ENCODE measurements at regions not wholly inside any gene's neighbourhood (a gene's known extent, or its start where the extent isn't known, plus 50 kb on each side); places are given as distances from the start of the nearest gene placed in this dataset.

DNA sequence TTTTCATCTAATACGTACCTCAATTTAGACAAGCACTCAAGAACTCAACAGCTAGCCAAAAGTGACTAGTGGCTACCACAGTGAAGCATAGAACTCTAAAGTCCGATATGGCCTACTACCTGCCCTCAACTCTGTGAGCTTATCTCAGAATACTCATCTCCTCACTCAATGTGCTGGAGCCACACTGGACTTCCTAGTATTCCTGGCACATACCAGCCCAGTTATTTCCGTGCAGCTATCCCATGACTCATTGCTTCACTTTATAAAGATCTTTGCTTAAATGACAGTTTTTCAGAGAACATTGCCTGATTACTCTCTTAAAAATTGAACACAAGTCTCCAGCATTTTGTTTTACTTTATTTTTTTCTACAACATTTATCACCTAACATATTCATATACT lies 524.7 kb downstream of the PYDC2 start:
- TF ChIP-seq POLR2A (IDR thresholded peaks at IDR 0.05) (no peak), CTCF (IDR thresholded peaks at IDR 0.05) (no peak)

Measured in ovary (tissue), 3 donors.